DMS 273 treated with DMSO at 0.1 percent for 48 hours (cell line): ENCODE measurements at regions not wholly inside any gene's neighbourhood (a gene's known extent, or its start where the extent isn't known, plus 50 kb on each side); places are given as distances from the start of the nearest gene placed in this dataset.

Experiments
- DNase-seq: peaks from one replicate; lab custom pipeline; 2025; lab: John Stamatoyannopoulos, UW

DNA sequence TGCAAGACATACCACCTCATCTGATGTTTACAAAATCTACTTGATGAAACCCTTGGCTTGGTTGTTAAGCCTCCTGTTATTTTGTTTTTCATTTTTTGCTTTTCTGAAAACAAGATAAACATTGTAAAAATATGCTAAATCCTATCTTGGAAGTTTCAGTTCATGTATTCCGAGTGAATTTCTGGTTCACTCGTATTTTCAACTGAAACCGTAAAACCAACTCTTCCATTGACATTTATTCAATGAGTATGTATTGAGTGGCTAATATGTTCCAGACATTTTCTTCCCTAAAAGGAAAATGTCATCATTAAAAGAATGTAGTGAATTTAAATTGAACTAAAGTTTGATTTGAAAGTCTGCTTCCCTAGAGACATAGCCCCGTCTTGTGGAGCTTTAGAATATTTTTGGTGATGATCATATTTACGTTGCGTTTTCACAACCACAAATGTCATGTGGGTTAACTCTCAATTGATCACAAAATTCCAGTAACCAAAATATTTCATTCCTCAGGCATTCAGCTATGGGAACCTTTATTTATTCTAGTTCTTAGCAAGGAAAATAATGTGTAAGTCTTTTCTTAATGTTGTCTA is 204.2 kb downstream of the MBD2 start:
- DNase-seq, result no peak

DNA sequence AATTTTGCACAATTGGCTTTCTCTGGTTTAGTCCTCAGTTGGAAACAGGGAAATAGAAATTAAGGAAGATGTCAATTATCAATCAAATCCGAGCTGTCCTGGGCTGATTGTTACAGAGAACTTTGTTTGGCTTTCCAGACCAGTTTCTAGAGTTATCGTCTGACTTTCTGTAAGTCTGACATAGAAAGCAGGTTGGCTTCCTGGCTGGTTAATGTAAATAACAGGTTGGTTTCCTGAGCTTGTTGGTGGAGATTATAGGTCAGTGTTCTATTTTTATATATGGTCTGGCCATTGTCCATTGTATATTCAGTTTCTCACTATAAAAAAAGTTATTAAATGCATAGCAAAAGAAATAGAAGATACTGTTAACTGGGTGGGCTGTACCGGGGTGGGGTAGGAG is 204.8 kb downstream of the MBD2 start:
- no peak for DNase-seq

DNA sequence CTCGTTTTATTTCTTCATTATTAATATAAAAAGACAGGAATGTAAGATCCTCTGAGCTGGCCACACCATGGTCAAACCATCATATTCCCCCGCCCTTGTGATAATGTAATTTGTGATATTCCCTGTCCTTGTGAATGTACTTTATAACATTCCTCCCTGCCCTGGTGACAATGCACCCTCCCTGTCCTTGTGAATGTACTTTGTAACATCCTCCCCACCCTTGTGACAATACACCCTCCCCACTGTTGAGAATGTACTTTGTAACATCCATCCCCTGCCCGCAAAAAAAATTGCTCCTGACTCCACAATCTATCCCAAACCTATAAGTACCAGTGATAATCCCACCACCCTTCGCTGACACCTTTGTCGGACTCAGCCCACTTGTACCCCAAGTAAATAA is 211.0 kb downstream of the MBD2 start:
- DNase-seq, result no peak

DNA sequence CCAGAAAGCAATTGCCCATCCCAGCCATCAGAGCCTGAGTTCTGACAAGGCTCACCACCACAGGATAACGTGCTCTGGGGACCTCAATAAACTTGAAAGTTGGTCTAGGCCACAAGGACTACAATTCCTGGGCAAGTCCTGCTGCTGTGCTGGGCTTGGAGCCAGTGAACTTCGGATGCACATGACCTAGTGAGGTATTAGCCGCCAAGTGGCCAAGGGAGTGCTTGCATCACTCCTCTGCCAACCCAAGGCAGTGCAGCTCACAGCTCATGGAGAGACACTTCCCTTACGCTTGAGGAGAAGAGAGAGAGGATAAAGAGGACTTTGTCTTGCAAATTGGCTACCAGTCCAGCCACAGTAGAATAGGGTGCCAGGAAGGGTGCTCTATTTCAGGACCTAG is 219.6 kb downstream of the MBD2 start:
- DNase-seq, result no peak

DNA sequence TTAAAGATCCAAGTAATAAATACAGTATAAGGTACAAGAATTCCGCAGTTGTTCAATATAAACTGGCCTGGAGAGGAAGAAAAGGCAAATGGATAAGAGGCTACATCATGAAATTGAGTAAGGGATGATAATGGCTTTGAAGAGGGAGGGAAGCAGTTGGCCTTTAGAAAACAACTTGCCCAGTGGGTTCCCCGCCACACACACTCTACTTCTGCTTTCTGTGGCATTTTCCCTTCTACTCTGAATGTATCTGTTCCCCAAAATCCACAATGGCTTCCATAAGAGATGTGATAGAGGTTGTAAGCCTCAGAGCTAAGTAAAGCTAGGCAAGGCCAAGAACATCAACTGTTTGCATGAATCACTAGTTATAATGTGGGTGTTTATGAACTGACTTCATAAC is 221.3 kb downstream of the MBD2 start:
- DNase-seq, result no peak

DNA sequence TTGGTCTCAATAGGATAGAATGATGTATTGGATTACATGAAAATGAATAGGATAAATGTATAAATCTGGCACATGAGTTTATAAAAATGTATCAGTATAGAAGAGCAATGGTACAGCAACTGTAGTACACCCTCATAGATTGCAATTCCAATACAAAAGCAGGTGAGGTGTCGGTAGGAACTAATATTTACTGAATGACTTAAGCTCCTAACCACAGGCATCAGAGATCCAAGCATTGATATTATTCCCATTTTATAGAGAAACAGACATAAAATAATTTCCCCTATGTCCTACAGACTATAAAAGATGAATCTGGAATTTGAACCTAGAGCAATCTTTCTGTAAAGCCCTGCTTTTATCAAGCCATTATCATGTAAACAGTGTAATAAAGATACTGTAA is 227.4 kb downstream of the MBD2 start:
- no peak for DNase-seq

DNA sequence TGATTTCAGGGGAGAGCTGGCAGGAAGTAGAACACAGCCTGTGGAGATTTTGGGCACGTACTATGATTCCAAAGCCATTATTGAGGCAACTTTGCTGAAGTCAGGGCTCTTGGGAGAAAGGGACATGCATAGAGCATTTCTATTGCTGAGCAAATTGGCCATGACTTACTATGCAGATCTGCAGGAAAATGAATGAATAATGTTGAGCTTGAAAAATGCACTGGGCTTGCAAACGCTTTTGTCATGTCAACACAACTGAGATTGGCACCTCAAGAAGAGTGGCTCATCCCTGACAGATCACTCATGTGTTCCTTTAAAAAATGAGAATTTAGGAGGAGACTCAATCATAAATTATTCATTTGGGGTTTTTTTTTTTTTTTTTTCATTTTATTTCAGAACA is 230.5 kb downstream of the MBD2 start:
- no peak for DNase-seq

- no peak for DNase-seq
Observed at GRCh38 chr18:53991805-53992204, 232.7 kb downstream of the MBD2 start.

DNA sequence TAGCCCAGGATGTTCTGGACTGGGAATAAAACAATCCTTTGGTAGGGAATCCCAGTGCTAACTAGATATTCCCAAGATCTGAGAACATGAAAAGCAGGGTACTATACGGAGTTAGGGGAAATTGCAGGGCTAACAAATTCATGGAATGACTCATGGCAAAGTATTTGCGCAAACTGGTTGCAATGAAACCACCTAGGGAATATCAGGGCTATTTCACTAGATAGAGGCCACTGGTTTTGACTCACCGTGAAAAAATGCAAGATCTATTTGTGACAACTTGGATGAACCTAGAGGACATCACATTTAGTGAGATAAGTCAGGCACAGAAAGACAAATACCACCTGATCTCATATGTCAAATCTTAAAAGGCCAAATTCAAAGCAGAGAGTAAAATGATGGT is 233.3 kb downstream of the MBD2 start:
- no peak for DNase-seq

DNA sequence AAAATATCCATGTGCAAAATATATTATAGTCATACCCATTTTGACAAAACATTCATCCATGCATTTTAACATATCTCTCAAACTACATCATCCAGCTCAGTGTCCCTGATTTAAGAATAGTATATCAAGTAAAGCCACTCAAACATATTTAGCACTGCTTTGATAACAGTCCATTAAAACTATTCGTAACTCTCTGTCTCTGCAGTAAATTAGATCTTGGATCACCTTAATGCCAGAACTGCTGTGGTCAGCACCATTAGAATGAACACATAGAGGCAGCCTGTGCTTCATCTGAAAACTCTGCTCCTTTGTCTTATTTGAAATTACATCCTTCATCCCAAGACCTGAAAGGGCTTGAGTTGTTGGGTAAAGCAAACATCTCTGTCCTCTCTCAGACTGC is 234.0 kb downstream of the MBD2 start:
- DNase-seq, result no peak

DNA sequence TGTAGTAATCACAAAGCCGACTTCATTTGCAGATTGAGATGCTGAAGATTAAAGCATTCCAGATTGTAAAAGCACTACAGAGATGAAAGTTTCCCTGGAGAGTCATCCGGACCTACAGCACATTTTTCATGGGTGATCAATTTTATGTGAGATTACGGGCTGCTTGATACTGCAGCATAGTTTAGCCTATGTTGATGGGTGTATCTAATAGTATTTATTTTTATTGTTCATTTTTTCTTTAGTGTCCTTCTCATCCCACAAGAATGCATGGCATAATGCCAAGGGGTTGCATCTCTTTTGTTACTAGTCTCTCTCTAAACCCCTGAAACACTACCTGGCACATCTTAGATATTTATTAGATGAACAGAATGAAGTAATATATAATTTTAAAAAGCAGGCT is 240.4 kb downstream of the MBD2 start:
- no peak for DNase-seq

DNA sequence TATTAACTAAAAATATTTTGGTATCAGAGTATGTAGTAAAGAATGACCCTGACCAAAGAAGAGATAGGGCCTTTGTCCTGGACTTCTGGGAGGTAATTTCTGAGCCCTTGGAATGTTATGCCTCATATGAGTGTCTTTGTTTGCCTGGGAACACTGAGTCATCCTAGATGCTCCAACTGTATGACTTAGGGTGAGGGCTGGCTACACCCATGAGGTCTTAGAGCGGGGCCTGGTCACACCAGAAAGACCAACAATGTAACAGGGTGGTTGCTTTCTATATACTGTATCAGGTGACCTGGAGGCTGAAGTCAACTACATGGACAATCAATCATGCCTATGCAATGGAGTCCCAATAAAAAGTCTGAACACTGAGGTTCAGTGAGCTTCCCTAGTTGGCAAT is 253.1 kb downstream of the MBD2 start:
- no peak for DNase-seq

- DNase-seq, result no peak
Observed at GRCh38 chr18:53952700-53953099, 271.8 kb downstream of the MBD2 start.

- DNase-seq, result no peak
Observed at GRCh38 chr18:53950545-53950944, 273.9 kb downstream of the MBD2 start.

DNA sequence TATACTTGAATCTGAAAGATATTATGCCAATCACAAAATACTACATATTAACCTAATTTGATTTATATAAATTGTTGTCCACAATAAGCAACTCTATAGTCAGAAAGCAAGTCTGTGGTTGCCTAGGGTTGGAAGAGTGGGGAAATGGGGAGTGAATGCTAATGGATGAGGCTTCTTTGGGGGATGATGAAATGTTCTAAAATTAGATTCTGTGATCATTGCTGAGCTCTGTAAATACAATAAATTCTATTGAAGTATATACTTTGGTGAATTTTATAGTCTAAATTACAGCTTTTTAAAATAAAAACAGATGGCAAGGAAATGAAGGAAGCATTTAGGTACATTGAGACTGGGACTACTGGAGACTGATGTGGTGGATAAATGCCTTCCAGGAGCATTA is 275.5 kb downstream of the MBD2 start:
- DNase-seq, result no peak

DNA sequence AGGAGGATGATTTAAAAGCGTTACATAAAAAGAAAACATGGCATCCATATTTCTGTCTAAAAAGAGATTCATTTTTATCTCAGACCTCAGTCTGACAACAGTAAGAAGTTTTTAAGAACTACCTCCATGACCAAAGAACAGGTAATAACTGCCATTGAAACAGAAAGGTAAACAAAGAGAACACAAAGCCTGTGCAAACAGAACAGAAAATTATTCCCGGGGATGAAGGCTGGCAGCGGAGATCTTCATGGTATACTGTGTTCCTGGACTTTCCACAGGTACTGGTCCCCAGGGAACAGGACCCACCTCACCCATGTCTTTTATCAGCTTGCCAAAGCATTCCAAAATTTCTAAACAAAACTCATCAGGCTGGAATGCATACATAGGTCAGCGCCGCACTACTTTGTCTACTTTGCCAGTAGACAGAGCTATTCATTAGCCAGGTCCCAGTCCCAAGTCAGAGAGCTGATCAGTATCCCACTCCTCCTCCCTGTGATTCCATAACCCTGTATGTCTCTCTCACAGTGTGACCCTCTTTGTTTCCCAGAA is 277.3 kb downstream of the MBD2 start:
- DNase-seq, result no peak

DNA sequence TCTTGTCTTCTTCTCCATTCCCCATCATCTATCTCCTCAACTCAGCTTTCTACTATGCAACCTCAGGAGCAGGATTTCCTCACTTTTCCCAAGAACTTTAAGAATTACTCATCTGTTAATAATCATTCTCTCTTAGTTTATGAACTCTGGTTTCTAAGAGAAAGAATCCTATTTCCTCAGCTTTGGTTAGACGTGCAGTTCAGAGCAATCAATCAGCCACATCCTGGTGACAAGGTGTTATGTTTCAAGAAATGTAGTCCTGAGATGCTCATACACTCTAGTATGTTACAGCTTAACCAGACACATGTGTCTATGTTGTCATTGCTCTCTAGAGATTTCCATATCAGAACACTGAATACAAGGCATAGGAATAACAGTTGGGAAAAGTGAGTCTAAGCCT is 277.9 kb downstream of the MBD2 start:
- no peak for DNase-seq

GRCh38 chr18:53944721-53945120 is 279.7 kb downstream of the MBD2 start:
- DNase-seq, result no peak

- no peak for DNase-seq
Observed at GRCh38 chr18:53943326-53943860, 281.1 kb downstream of the MBD2 start.

GRCh38 chr18:53941601-53942338 is 282.7 kb downstream of the MBD2 start:
- peak; percentile 38 for DNase-seq

DNA sequence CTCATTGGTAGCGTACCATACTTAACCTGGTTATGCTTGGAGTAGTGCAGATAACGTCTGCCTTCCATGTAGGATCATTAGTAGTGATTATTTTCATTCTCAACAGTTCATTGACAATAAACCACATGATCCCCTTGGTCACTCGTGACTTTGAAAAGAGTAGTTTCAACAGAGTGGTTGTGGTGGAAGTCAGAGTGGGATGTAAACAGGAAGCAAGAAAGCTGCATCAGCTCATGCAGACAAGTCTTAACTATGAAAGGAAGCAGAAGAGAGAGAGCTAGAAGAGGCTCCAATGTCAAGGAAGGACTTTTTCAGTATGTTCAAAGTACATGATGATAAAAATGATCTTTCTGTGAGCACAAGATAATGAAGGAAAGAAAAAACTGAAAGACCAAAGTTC is 287.4 kb downstream of the MBD2 start:
- no peak for DNase-seq

DNA sequence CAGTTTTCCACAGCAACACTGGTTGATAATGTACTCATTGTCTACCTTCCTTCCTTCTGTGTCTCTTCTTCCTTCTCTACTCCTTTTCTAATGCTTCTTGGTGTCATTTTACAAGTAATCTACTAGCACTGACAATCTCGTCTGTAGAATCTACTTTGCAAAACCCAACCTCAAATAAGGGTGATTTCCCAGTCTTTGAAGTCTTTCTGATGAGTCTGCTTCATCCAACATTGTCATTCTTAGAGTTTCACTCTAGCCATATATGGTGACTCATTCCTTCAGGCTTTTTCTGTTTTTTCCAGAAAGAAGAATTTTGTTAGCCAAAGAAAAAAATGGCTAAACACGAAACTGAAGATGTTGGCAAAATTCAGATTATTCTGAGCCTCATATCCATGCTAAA is 288.7 kb downstream of the MBD2 start:
- DNase-seq, result no peak

- DNase-seq, result no peak
Observed at GRCh38 chr18:53935399-53935798, 289.1 kb downstream of the MBD2 start.
